GM19468 (cell line): ENCODE measurements at regions not wholly inside any gene's neighbourhood (a gene's known extent, or its start where the extent isn't known, plus 50 kb on each side); places are given as distances from the start of the nearest gene placed in this dataset.
A peak's percentile ranks its signal among the peaks of the same experiment; 100 is the strongest.
"Not testable (repeated sequence)": the region's sequence is repeated elsewhere in the genome, so short reads cannot be mapped to it uniquely, and the experiment has no call there.

Experiments used
- ATAC-seq: cut with Tn5 transposase; IDR thresholded peaks from one replicate; pipeline ENCODE4 v1.9.1; 2021; ENCODE audit warnings: mild to moderate bottlenecking, moderate library complexity, moderate number of reproducible peaks; ENCODE audit not compliant: unreplicated experiment; ENCODE audit errors: extremely low read depth

GRCh38 chr4:147139455-147140198 is 194.0 kb upstream of the TTC29 start:
- ATAC-seq, result no peak

GRCh38 chr4:147151763-147152162 is 206.1 kb upstream of the TTC29 start:
- no peak for ATAC-seq

- ATAC-seq, result no peak
Measured at GRCh38 chr4:147157860-147158701, 212.4 kb upstream of the TTC29 start.

GRCh38 chr4:147160908-147161513 is 215.3 kb upstream of the TTC29 start:
- peak; percentile 89 for ATAC-seq

GRCh38 chr4:147163311-147163710 is 217.6 kb upstream of the TTC29 start:
- no peak for ATAC-seq

- not testable (repeated sequence) for ATAC-seq
Measured at GRCh38 chr4:147168200-147168599, 222.5 kb upstream of the TTC29 start.

GRCh38 chr4:147173322-147173721 is 227.7 kb upstream of the TTC29 start:
- ATAC-seq, result no peak

GRCh38 chr4:147173797-147174432 is 228.3 kb upstream of the TTC29 start:
- no peak for ATAC-seq

GRCh38 chr4:147174591-147174990 is 228.9 kb upstream of the TTC29 start:
- no peak for ATAC-seq

GRCh38 chr4:147175460-147176025 is 229.9 kb upstream of the TTC29 start:
- ATAC-seq, result no peak

GRCh38 chr4:147182041-147182440 is 236.4 kb upstream of the TTC29 start:
- ATAC-seq, result no peak

GRCh38 chr4:147192679-147193078 is 247.0 kb upstream of the TTC29 start:
- no peak for ATAC-seq

GRCh38 chr4:147194114-147194513 is 248.4 kb upstream of the TTC29 start:
- no peak for ATAC-seq

- no peak for ATAC-seq
Measured at GRCh38 chr4:147194604-147195003, 248.9 kb upstream of the TTC29 start.

GRCh38 chr4:147195386-147195785 is 249.7 kb upstream of the TTC29 start:
- ATAC-seq, result no peak

- ATAC-seq, result no peak
Measured at GRCh38 chr4:147198411-147199051, 252.9 kb upstream of the TTC29 start.

- no peak for ATAC-seq
Measured at GRCh38 chr4:147201016-147201415, 255.4 kb upstream of the TTC29 start.

GRCh38 chr4:147206807-147207206 is 261.1 kb upstream of the TTC29 start:
- ATAC-seq, result no peak

- no peak for ATAC-seq
Measured at GRCh38 chr4:147207911-147208310, 262.2 kb upstream of the TTC29 start.

GRCh38 chr4:147217655-147218054 is 263.2 kb upstream of the EDNRA start:
- ATAC-seq, result no peak
